ENCODE measurements at regions not wholly inside any gene's neighbourhood (a gene's known extent, or its start where the extent isn't known, plus 50 kb on each side); places are given as distances from the start of the nearest gene placed in this dataset.

GRCh38 chr4:60952921-60953320 lies 247.2 kb upstream of the ADGRL3 start:
- TF ChIP-seq GATA2 (IDR thresholded peaks at IDR 0.05; ENCODE audit: low read depth, low read length) (no peak), GATA3 (IDR thresholded peaks at IDR 0.05; ENCODE audit: low read depth, low read length) (no peak)
